ENCODE measurements at regions not wholly inside any gene's neighbourhood (a gene's known extent, or its start where the extent isn't known, plus 50 kb on each side); places are given as distances from the start of the nearest gene placed in this dataset.
"Not testable (repeated sequence)": the region's sequence is repeated elsewhere in the genome, so short reads cannot be mapped to it uniquely, and the experiment has no call there.

DNA sequence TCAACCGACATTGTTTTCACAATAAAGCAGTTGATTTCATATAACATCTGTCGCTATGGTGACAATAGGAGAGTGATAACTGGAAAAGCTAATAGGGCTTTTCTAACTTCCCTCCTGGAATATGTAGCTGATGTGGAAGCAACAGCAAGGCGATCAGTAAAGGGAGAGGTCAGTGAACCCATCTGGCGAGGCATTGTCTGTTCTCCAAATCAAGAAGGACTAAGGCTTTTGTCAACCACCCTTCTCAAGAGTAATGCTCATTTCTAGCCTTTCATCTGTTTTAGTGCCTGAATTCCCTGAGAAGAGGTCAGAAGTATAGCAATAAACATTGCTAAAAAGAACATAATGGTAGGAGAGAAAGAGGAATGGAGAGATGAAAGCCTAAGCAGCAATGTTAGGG lies 201.3 kb downstream of the AKAP7 start:
- DNase-seq: no peak

DNA sequence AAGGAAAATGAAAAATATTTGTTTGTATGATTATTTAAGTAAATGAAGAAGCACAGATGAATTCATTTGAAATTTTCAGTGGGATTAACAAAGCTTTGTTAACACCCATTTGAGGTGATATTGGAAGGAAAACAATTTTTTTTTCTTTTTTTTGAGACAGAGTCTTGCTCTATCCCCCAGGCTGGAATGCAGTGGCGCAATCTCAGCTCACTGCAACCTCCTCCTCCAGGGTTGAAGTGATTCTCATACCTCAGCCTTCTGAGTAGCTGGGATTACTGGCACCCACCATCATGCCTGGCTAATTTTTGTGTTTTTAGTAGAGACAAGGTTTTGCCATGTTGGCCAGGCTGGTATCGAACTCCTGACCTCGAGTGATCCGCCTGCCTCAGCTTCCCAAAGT lies 211.6 kb downstream of the AKAP7 start:
- DNase-seq: not testable (repeated sequence)

DNA sequence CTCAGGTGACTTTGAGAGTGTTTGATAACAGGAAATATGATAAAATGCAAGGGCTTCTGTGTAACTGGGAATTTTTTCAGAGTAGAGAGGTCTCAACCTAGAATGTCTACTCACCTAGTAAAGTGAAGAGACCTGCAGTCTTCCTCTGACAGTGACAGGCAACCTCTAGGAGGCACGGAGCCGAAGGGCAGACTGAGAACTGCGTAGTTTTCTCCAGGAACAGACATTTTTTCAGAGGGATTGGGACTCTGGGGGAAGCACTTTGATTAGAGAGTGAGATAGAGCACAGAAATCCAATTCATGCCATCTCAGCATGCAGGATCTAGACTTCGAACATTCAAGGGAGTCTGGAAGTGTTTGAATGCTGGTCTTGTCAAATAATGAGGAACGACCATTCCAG lies 213.3 kb downstream of the AKAP7 start:
- no peak for DNase-seq

DNA sequence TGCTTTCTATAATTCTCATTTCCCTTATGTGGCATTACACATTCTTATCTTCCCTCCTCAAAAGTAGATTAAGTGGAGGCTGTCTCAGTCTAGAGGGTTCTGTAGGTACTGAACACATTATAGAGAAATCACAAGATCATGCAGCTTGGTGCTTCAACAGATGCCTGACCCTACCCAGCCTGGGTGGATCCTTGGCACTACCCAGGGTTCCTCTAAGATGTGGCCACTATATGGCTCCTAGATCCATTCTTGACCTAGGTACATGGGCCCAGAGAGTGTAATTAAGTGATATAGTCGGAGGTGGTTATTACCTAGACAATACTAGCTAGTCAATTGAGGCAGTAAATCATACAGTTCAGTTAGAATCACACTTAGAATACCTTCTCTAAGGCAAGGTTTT lies 213.9 kb downstream of the AKAP7 start:
- no peak for DNase-seq

DNA sequence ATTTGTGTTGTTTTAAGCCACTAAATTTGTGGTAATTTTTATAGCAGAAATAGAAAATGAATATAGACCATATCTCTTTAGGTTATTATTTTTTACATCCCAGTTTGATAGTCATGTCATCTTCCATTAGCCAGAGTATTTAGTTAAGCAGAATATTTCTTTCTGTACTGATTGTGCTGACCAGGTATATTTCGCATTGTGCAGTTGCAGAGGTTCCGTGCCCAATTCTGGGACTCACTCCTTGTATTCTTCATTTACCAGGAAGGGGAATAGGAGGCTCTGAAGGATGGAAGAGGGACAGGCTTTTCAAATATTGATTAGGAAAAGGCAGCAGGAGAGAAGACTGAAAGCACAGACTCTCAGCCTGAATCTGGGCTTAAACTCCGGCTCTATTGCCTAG lies 217.8 kb downstream of the AKAP7 start:
- DNase-seq: no peak

DNA sequence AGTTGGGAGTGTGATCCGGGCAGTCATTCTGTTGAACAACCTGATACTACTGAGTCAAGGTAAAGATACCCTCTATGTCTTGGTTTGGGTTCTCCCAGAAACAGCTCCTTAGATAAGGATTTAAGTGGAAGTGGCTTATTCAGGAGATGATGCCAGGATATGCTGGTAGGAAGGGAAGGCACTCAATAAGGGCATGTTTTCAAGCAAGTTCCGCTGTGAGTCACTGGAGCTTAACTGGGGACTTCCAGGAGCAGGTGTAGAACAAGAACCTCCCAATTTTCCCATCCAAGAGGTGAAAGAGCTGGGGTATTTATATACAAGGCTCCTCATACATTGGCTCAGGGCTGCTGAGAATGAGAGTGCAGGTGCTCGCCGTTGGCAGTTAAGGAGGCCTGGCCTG lies 218.6 kb downstream of the AKAP7 start:
- no peak for DNase-seq

DNA sequence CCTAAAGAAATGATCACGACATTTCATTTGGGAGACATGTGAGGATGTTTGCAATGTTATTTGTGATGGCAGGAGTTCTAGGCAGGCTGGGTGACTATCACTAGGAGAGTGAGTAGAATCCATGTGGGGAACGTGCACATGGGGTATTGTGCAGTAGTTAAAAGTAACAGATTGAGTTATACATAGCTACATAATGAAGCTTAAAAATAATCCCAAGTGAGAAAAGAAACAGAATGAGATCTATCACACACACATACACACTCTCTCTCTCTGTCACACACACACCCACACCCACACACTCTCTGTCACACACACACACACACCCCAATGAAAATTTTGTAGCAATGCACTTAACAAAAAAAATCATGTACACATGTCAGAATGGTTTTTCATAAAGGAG lies 218.7 kb upstream of the ARG1 start:
- no peak for DNase-seq

DNA sequence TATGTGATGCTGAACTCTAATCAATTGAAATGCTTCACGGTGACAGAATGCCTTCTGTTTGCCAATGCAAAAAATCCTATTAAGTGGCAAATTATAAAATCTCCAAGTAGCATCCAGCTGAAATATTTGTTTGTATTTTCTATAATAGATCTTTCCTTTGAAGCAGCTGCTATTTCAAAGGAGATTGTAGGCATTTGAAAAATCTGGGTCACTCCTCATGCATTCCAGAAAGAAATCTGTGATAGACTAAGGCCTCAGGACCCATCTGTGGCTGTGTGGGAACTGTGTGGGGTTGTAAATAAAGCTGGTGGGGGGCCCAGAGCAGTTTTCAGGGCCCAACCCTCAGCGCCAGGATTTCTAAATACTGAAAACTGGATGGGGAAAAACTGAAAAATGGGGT lies 216.9 kb upstream of the ARG1 start:
- no peak for DNase-seq

DNA sequence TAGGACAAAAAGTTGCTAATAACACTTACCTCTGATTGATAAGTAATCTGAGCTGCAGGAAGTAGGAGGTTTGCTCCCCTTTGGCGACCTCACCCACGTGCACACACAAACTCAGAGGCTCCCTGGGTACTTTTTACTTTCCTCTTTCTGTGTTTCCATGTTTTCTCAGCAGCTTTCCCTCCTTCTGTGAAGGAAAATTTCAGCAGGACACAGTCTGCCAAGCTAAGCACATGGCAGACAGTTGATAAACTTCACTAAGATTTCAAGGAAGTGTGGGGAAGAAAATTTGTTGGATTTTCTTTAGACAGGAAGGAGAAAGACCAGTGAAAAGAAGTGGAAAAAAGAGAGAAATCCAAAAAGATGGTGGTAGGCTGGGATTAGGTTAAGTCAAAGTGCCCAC lies 215.5 kb upstream of the ARG1 start:
- no peak for DNase-seq

DNA sequence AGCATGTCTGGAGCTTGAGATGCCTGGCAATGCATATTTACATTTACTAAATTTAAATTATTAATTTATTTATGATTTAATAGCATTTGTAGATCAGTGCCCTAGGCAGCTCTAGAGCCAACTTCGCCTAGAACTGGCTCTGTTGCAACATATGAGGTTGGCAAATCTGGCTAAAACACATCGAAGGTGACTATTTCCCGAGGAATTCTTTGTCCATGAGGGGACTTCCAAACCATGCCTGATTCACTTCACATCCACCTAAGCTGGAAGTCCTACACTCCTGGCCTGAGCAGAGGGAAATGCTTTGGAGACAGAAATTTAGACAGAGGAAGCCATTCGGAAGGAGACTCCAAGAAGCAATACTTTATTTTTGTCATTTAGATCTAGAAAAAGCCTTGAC lies 211.0 kb upstream of the ARG1 start:
- DNase-seq: no peak

DNA sequence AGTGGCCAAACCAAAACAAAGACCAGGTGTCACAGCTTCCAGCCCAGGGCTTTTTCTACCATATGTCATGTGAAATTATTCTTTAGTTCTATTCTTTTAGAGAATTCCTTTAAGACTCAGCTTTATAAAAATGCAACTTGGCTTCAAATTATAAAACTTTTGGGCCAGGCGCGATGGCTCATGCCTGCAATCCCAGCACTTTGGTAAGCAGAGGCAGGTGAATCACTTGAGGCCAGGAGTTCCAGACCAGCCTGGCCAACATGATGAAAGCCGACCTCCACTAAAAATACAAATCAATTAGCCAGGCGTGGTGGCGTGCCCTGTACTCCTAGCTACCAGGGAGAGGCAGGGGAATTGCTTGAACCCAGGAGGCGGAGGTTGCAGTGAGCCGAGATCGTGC lies 210.3 kb upstream of the ARG1 start:
- DNase-seq: no peak

DNA sequence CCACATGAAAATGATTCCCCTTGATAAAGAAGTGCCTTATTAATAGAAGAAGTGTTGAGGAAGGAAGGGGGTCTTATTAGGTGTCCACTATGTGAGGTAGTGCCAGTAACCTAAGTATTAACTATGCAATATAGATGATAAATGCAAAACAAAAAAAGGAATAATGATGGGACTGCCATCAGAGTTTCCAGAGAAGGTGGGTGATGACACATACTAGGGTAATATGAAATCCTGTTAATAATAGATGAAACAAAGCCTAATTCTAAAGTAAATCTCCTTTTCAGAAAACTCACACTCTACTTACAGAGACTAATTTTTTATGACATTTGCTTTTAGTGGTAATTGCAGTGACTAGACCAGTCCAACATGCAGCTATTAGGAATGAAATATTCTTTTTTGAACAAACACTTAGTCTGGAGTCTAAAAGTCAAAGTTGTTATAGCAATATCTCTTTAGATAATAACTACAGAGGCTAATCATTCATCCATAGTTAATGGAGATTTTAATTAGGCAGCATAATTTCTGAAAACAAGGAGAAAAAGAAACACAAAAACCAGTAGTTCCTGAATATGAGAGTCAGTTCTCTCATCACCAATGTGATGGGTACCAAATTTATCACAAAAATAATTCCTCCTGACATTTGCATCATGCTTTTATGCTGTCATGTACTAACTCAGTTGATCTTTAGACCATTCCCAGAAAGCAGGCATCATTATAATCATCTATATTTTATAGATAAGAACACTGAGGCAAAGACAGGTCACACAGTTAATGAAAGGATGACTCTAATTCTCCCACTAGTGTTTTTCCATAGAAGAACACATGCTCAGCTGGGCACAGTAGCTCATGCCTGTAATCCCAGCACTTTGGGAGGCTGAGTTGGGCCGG lies 208.8 kb upstream of the ARG1 start:
- no peak for DNase-seq

DNA sequence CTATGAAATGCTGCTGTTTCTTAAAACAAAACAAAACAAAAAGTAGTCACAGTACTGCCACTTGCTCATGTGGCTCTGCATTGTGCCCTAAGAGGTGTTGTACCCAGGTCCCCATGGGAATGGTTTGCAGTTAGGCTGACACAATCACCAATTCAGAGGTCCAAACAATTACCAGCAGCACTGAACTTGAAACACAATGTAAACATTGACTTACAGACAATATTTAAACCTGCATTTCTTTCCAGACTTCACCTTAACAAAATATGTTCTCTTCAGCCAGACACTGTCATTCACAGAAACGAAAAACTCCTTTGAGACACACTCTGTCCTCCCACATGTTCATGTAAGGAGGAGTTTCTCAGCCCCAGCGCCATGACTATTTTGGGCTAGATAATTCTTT lies 206.8 kb upstream of the ARG1 start:
- DNase-seq: no peak

DNA sequence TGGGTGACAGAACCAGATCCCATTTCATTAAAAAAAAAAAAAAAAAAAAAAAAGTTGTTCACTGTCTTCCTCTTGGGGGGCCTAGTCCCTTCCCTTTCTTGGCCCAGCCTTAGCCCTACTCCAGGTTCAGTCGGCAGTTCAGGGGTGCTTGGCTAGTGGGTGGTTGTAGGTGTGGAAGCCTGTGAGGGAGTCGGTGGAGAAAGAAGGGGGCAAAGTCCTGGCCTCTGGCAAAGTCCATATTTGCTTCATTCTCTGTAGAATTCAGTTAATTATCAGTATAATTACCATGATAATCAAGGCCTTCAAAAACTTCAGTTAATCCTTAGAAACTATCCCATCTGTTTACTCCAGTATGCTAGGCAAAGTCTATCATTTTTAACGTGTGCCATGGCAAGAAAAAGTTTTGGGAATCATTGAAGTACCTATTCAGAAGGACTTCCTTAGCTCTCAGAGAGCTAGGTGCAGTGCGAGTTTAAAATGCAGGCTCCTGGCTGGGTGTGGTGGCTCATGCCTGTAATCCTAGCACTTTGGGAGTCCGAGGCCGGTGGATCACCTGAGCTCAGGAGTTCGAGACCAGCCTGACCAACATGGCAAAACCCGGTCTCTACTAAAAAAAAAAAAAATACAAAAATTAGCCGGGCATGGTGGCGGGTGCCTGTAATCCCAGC lies 205.7 kb upstream of the ARG1 start:
- no peak for DNase-seq

DNA sequence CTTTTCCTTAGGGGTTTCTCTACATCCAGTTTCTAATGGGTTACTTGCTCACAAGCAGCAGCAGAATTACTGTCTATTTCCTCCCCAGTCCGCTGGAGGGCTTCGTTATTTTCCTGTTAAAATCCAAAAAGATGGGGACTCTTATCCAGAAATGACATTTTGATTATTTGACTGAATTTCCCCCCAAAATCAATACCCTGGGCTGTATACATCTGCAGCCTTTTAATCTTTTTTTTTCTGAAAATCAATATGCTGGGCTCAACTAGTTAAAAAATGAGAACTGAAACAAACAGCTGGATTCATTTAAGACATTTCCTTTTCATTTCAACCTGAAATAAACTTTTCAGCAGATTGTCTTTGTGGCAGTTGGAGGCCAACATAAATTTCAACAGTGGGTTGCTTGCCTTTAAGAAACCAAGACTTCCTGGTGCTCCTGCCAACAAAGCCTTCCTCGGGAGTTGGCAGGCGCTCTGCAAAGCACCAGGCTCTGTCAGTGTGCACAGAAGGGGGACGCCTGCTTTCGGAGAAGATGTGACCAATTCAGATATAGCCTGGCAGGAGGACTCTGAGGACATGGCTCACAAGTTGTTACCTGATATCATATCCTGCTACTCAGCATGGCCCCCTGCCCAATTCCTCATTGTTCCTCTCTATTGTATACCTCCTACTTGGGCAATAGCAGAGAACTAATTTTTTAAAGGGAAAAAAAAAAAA lies 204.7 kb upstream of the ARG1 start:
- DNase-seq: no peak

DNA sequence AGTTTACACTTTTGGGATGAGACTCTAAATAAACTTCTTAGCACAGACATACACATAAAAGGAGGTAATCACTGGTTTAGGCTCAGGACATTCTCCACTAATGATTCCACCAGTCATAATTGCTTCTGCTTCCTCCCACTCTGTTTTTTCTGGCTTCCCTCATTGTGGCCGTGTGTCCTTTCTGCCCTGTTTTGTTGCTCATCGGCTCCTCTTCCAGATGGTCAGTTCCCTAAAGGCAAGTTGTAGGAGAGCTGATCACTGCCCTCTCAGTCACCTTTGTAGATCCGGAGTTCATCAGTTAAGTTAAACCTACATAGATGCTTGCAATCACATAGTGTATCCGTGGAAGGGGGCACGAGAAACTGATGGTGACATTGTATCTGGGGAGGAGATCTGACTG lies 200.5 kb upstream of the ARG1 start:
- DNase-seq: no peak

DNA sequence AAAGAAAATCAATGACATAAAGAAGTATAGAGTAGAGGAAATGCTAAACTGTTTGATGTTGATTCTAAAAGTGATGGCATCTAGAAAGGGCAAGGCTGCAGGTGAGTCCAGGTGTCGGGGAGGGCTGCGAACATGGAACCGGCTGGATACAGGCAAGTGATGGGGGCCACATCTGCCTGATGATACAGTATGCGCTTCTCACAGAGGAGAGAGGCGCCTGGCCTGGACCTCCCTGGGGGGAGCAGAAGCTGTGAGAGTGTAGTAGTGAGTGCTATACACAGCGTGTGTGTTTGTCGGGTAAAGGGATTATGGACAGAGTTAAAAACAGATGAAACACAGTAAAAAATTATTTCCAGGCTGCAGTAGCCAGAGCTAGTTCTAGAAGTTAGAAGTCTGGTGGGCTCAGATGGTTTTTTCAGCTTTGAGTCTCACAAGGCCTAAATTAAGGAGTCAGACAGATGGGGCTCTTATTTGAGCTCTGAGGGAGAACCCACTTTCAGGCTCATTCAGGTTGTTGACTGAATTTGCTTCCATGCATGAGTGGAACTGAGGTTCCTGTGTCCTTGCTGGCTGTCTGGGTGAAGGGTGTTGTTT lies 195.8 kb upstream of the ARG1 start:
- no peak for DNase-seq

DNA sequence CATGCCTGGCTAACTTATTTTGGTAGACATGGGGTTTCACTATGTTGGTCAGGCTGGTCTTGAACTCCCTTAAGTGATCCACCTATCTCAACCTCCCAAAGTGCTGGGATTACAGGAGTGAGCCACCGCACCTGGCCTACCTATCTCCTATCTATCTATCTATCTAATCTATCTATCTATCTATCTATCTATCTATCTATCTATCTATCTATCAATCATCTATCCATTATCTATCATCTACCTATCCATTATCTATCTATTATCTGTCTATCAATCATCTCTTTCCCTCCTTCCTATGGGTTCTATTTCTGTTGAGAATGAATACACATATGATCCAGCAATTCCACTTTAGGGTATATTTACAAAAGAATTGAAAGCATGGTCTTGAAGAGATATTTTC lies 194.2 kb upstream of the ARG1 start:
- DNase-seq: no peak

DNA sequence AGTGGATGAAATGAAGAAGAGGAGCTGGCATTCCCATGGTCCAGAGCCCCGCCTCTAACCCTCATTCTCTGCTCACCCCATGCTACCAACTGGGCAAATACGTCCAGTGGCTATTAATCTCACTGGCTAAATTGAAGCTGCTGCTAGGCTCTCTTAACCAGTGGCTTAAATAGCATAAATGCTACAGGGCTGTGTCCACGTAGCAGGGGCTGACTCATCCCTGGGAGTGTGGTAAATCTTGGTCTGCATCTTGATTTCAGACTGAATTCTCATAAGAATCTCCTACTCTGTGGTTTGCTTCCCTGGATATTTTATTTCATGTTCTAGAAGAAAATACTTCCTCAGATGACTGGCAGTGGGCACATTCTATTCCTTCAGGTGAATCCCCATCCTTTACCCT lies 193.1 kb upstream of the ARG1 start:
- no peak for DNase-seq

DNA sequence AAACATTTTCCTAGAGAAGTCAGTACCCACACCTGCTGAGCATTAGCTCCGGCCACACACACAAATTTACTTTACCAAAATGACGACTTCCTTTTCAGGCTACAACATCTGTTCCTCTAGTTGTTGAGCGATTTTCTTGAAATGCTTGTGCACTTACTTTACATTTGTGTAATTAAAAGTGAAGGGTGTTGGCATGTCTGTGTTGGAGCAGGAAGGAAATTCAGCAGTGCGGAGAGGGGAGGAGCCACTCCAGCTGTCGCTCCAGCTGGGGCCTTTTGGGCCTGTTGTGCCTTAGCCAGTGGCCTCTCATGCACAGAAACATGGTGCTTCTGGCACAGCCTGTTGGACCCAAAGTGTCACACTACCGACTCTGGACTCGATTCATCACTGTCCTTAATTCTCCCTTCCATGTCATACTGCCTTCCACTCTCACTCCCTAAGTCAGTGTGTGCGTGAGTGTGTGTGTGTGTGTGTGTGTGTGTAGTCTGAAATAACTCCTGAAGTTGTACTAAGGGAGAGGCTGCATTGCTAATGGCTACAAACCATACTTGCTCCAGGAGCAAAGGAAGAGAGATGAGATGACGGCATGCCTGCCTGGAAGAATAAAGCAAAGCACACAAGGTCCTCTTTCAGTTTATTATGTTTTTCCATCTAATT lies 191.8 kb upstream of the ARG1 start:
- DNase-seq: no peak

DNA sequence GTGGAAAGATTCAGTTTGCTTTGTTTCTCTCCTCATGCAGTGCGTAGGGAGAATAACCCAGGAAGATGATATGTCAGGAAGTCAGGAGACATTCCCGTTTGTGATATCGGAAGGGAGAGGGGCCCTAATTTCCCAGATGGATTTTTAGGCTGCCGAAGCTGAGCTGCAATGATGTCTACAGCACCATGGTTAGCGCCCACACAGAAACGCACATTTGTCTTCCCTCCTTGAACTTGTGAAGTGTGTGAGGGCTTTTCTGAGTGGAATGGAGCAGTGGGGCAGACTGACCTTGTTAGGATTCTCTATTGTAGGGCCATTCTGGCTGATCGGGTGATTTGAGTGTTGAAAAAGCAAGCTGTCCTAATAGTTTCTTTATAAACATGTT lies 191.3 kb upstream of the ARG1 start:
- DNase-seq: no peak

DNA sequence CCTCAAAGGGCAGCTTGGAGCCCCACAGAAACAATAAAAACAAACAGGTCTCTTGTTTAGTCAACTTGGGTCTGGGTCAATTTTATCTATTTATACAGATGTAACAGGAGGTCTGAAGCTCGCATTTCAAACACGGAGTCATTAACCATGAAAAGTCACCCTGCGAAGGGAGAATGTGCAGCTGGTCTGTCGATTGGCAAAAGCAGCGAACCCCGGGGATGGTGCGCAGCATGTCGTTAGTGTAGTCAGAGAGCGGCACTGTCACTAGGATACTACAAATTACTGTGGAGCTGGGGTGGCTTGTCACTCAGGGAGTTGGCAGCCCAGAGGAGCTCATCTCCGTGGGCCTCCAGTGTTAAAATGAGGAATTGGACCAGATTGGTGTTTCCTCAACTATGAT lies 190.4 kb upstream of the ARG1 start:
- DNase-seq: no peak
